ENCODE measurements at regions not wholly inside any gene's neighbourhood (a gene's known extent, or its start where the extent isn't known, plus 50 kb on each side); places are given as distances from the start of the nearest gene placed in this dataset.
A peak's percentile ranks its signal among the peaks of the same experiment; 100 is the strongest.

- Histone ChIP-seq H3K4me1 (ENCODE audit: insufficient read depth, low read length) (no peaks in the 10 kb centered on the region), H3K4me2 (ENCODE audit: low read length) (no peak overlapping the region), H3K9ac (ENCODE audit: low read length) (no peak overlapping the region), H3K36me3 (ENCODE audit: low read depth, low read length) (no peaks in the 10 kb centered on the region), H3F3A (ENCODE audit: low read length, unreplicated experiment) (no peaks in the 10 kb centered on the region), H4K20me1 (ENCODE audit: low read length) (no peaks in the 10 kb centered on the region), H3K79me2 (ENCODE audit: low read length) (no peaks in the 10 kb centered on the region), H3K9me2 (replicated peaks; ENCODE audit: low read length) (no peaks in the 10 kb centered on the region), H3K27ac (ENCODE audit: low read length) (no peak overlapping the region), H3K27me3 (ENCODE audit: low read length) (peaks cover 70% of the 10 kb centered on the region), H2AFZ (ENCODE audit: low read length) (no peak overlapping the region), H3K4me3 (ENCODE audit: low read length) (no peak overlapping the region), H3K9me3 (ENCODE audit: low read length) (no peaks in the 10 kb centered on the region)
- ChIA-PET POLR2A (ENCODE audit: unreplicated experiment) (no interaction called here), CTCF (no interaction called here)
- DNase-seq, result no peak
- ATAC-seq, result peak; percentile 46
- no peak for TF ChIP-seq EZH2phosphoT487 (IDR thresholded peaks at IDR 0.05; ENCODE audit: borderline replicate concordance, low read length)
- no peak for TF ChIP-seq EZH2 (IDR thresholded peaks at IDR 0.05; ENCODE audit: low read length, unreplicated experiment)
- no peak for TF ChIP-seq CTCF (conservative IDR thresholded peaks at IDR 0.05; ENCODE audit: low read depth, low read length)
- intact Hi-C loops (cut with micrococcal nuclease), result no loop called here
- no TSS peak for BruUV-seq (replicated peaks)
These were observed 1268.2 kb upstream of the TMEM132C start for GRCh38 chr12:126998747-126999285.

GRCh38 chr12:126999352-126999751 lies 1267.6 kb upstream of the TMEM132C start:
- peaks cover 65% of the 10 kb centered on the region for H3K27me3 ChIP-seq (ENCODE audit: low read length)
- ChIA-PET POLR2A (ENCODE audit: unreplicated experiment) (no interaction called here), CTCF (no interaction called here)
- H4K20me1 ChIP-seq (ENCODE audit: low read length), result no peaks in the 10 kb centered on the region
- no peak overlapping the region for H2AFZ ChIP-seq (ENCODE audit: low read length)
- no peaks in the 10 kb centered on the region for H3K9me2 ChIP-seq (replicated peaks; ENCODE audit: low read length)
- H3K4me2 ChIP-seq (ENCODE audit: low read length), result no peak overlapping the region
- ATAC-seq (no peak), DNase-seq (no peak)
- H3K4me1 ChIP-seq (ENCODE audit: insufficient read depth, low read length), result no peaks in the 10 kb centered on the region
- no peak overlapping the region for H3K9ac ChIP-seq (ENCODE audit: low read length)
- no peak overlapping the region for H3K4me3 ChIP-seq (ENCODE audit: low read length)
- intact Hi-C loops (cut with micrococcal nuclease), result no loop called here
- no peaks in the 10 kb centered on the region for H3F3A ChIP-seq (ENCODE audit: low read length, unreplicated experiment)
- TF ChIP-seq CTCF (conservative IDR thresholded peaks at IDR 0.05; ENCODE audit: low read depth, low read length) (no peak), EZH2 (IDR thresholded peaks at IDR 0.05; ENCODE audit: low read length, unreplicated experiment) (no peak), EZH2phosphoT487 (IDR thresholded peaks at IDR 0.05; ENCODE audit: borderline replicate concordance, low read length) (no peak)
- no peaks in the 10 kb centered on the region for H3K9me3 ChIP-seq (ENCODE audit: low read length)
- no TSS peak for BruUV-seq (replicated peaks)
- no peak overlapping the region for H3K27ac ChIP-seq (ENCODE audit: low read length)
- H3K79me2 ChIP-seq (ENCODE audit: low read length), result no peaks in the 10 kb centered on the region
- H3K36me3 ChIP-seq (ENCODE audit: low read depth, low read length), result no peaks in the 10 kb centered on the region

GRCh38 chr12:127005406-127005805 lies 1261.6 kb upstream of the TMEM132C start:
- H2AFZ ChIP-seq (ENCODE audit: low read length), result no peak overlapping the region
- peaks cover 36% of the 10 kb centered on the region for H3K27me3 ChIP-seq (ENCODE audit: low read length)
- BruUV-seq (replicated peaks), result no TSS peak
- H3K4me1 ChIP-seq (ENCODE audit: insufficient read depth, low read length), result no peaks in the 10 kb centered on the region
- DNase-seq (no peak), ATAC-seq (no peak)
- no peaks in the 10 kb centered on the region for H3K9me3 ChIP-seq (ENCODE audit: low read length)
- H3K4me2 ChIP-seq (ENCODE audit: low read length), result no peak overlapping the region
- no peaks in the 10 kb centered on the region for H3K36me3 ChIP-seq (ENCODE audit: low read depth, low read length)
- H4K20me1 ChIP-seq (ENCODE audit: low read length), result no peaks in the 10 kb centered on the region
- POLR2A ChIA-PET (ENCODE audit: unreplicated experiment), result no interaction called here
- CTCF ChIA-PET, result no interaction called here
- H3K4me3 ChIP-seq (ENCODE audit: low read length), result no peak overlapping the region
- H3K27ac ChIP-seq (ENCODE audit: low read length), result no peak overlapping the region
- no peaks in the 10 kb centered on the region for H3F3A ChIP-seq (ENCODE audit: low read length, unreplicated experiment)
- H3K79me2 ChIP-seq (ENCODE audit: low read length), result no peaks in the 10 kb centered on the region
- intact Hi-C loops (cut with micrococcal nuclease), result no loop called here
- no peak for TF ChIP-seq EZH2 (IDR thresholded peaks at IDR 0.05; ENCODE audit: low read length, unreplicated experiment)
- TF ChIP-seq EZH2phosphoT487 (IDR thresholded peaks at IDR 0.05; ENCODE audit: borderline replicate concordance, low read length), result no peak
- no peak for TF ChIP-seq CTCF (conservative IDR thresholded peaks at IDR 0.05; ENCODE audit: low read depth, low read length)
- H3K9ac ChIP-seq (ENCODE audit: low read length), result no peak overlapping the region
- H3K9me2 ChIP-seq (replicated peaks; ENCODE audit: low read length), result no peaks in the 10 kb centered on the region

Measured in PC-3 (cell line).